ENCODE measurements at regions not wholly inside any gene's neighbourhood (a gene's known extent, or its start where the extent isn't known, plus 50 kb on each side); places are given as distances from the start of the nearest gene placed in this dataset.

DNA sequence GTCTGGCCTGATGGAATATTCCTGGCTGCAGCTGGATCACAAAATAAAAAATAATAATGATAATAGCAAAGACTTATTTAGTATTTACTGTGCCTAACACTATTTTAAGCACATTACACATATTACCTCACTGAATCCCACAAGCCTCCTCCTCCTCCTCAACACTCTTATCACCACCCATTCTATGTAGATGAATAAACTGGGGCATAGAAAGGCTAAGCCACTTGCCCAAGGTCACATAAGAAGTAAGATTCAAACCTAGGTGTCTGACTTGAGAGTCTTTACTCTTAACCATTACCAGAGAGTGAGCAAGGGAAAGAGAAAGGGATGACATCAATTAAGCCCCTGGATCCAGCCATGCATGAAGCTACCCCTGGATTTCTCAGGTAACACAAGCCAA is 493.1 kb downstream of the SHQ1 start:
- TF ChIP-seq, protein P1, sequence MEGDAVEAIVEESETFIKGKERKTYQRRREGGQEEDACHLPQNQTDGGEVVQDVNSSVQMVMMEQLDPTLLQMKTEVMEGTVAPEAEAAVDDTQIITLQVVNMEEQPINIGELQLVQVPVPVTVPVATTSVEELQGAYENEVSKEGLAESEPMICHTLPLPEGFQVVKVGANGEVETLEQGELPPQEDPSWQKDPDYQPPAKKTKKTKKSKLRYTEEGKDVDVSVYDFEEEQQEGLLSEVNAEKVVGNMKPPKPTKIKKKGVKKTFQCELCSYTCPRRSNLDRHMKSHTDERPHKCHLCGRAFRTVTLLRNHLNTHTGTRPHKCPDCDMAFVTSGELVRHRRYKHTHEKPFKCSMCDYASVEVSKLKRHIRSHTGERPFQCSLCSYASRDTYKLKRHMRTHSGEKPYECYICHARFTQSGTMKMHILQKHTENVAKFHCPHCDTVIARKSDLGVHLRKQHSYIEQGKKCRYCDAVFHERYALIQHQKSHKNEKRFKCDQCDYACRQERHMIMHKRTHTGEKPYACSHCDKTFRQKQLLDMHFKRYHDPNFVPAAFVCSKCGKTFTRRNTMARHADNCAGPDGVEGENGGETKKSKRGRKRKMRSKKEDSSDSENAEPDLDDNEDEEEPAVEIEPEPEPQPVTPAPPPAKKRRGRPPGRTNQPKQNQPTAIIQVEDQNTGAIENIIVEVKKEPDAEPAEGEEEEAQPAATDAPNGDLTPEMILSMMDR (IDR thresholded peaks at IDR 0.05) = no peak
- no peak for TF ChIP-seq ZFX (IDR thresholded peaks at IDR 0.05; ENCODE audit: borderline replicate concordance)
- H3K27ac ChIP-seq = no peak overlapping the region

DNA sequence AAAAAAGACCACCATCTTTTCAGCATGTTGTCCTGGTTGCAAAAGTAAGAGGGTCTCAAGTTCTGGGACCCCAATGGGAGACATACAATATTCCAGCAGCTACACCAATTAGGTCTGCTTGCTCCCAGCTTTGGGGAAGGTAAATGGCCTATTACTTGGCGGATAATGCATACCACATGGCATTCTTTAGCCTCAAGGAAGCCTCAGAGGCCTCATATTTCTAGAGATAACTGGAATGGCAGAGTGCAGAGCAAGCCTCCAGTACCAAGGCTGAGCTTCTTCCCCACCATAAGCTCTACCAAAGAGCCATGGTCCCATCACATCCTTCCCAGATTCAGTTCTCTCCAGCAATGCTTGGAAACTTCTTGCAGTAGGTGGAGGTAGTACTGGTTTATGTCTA is 493.8 kb downstream of the SHQ1 start:
- no peak overlapping the region for H3K27ac ChIP-seq
- TF ChIP-seq, protein P1 (IDR thresholded peaks at IDR 0.05) = no peak
- no peak for TF ChIP-seq ZFX (IDR thresholded peaks at IDR 0.05; ENCODE audit: borderline replicate concordance)

DNA sequence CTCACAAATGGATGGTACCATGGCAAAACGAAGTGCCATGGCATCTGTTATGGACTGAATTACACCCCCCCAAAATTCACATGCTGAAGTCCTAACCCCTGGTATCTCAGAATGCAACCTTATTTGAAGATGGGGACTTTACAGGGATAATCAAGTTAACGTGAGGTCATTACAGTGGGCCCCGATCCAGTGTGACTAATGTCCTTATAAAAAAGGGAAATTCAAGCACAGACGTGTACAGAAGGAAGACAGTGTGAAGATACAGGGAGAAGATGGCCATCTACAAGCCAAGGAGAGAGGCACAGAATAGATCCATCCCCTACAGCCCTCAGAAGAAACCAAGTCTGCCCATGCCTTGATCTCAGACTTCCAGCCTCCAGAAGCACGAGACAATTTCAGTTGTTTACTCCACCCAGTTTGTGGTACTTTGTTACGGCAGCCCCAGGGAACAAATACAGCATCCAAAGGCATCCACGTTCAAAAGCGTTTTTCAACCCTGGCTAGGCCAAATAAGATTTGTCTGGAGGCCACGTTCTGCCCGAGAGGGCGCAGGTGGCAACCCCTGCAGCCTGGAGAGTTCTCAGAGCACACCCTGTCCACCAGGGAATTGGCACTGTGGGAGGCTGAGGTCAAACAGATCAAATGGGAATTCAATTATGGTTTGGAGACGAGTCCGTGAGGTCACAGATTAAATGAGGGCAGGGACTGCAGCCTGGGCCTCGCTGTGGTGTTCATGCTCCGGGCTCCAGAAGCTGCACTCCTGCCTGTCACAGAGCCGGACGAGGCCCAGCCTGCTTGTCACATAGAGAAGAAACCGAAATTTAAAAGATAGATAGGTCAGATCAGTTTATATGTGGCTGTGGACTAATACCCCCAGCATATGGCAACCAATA is 494.8 kb downstream of the SHQ1 start:
- no peak overlapping the region for H3K27ac ChIP-seq
- TF ChIP-seq, protein P1 (IDR thresholded peaks at IDR 0.05) = no peak
- no peak for TF ChIP-seq ZFX (IDR thresholded peaks at IDR 0.05; ENCODE audit: borderline replicate concordance)

DNA sequence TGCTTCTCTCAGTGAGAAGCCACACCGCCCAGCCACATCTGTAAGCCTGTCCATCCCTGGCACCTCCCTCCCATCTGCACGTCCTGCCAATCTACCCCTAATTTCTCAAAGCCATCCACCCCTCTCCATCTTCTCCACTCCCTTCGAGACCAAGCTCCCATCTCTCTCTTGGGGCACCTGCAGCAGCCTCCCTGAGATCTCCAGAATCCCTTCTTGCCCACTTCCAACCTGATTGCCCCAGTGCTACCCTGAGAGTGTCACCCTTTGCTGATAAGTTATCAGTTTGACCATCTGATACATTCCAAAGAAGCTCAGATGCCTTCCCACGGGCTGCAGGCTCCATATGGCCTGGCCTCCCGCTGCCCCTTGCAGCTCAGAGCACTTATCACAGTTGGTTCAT is 496.1 kb downstream of the SHQ1 start:
- no peak for TF ChIP-seq ZFX (IDR thresholded peaks at IDR 0.05; ENCODE audit: borderline replicate concordance)
- TF ChIP-seq, protein P1 (IDR thresholded peaks at IDR 0.05) = no peak
- no peak overlapping the region for H3K27ac ChIP-seq

DNA sequence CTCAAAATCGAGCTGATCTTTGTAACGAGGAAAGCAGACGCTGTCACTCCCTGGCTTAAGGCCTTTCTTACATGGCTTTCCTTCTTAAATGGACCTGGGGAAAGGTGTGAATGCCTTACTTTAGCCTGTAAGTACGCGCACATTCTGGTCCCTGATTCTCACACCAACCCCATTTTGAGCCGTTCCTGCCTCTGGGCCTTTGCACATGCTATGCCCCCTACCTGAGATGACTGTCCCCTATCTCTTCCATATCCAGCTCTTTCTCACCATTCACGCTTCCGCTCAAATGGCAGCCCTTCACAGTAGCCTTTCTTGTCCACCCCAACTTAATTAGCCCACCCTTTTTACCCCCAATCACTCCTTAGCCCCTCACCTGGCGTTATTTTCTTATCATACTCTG is 496.7 kb downstream of the SHQ1 start:
- no peak overlapping the region for H3K27ac ChIP-seq
- TF ChIP-seq, protein P1 (IDR thresholded peaks at IDR 0.05) = no peak
- TF ChIP-seq ZFX (IDR thresholded peaks at IDR 0.05; ENCODE audit: borderline replicate concordance) = no peak

DNA sequence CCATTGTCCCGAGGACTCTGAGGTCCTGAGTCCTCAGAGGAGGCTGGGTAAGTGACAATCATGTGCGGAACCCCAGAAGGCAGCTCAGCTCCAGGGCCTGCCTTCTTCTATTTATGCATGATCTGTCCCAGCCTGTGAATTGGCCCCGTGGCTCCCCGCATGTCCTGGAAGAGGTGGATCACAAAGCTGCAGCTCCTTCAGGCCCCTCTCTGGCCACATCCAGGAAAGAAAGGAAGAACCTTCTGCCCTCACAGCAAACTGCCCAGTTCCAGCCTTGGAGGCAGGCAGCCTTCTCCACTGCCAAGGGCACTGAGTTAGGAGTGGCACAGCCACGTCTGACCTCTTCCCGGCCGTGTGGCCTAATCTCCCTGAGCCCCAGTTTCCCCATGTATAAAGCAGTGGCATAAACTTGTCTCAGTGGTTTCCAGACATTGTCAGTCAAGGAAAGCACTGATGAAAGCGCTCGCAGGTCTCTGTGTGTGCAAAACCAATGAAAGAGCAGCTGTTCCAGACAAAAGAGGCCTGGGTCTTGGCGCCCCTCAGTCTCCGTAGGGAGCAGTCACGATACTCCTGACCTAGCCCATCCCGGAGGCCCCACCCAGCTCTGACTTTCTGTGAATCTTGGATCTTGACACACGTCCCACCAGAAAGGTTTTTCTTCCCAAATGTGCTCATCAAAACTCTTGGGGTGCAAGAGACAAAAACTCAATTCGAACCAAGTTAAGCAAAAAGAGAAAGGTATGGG is 497.3 kb downstream of the SHQ1 start:
- H3K27ac ChIP-seq = no peak overlapping the region
- TF ChIP-seq, protein P1 (IDR thresholded peaks at IDR 0.05) = no peak
- TF ChIP-seq ZFX (IDR thresholded peaks at IDR 0.05; ENCODE audit: borderline replicate concordance) = no peak

DNA sequence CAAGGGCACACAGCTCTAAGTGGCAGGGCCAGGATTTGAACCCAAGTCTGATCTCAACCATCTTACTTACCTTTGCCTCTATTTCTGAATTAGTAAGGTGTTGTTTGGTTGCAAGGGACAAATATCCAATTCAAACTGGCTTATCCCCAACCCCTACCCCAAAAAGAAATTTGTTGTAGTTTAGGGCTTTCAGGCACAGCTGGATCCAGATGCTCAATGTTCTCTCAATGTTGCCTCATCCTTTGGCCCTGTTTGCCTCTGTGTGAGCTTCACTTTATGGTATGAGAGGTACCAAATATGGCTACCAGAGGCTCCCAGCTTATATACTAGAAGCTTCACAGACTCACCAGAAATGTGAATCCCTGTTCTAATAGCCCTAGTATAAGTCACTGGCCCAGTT is 499.9 kb downstream of the SHQ1 start:
- H3K27ac ChIP-seq = no peak overlapping the region
- no peak for TF ChIP-seq ZFX (IDR thresholded peaks at IDR 0.05; ENCODE audit: borderline replicate concordance)
- TF ChIP-seq, protein P1 (IDR thresholded peaks at IDR 0.05) = no peak
